ENCODE measurements at regions not wholly inside any gene's neighbourhood (a gene's known extent, or its start where the extent isn't known, plus 50 kb on each side); places are given as distances from the start of the nearest gene placed in this dataset.

DNA sequence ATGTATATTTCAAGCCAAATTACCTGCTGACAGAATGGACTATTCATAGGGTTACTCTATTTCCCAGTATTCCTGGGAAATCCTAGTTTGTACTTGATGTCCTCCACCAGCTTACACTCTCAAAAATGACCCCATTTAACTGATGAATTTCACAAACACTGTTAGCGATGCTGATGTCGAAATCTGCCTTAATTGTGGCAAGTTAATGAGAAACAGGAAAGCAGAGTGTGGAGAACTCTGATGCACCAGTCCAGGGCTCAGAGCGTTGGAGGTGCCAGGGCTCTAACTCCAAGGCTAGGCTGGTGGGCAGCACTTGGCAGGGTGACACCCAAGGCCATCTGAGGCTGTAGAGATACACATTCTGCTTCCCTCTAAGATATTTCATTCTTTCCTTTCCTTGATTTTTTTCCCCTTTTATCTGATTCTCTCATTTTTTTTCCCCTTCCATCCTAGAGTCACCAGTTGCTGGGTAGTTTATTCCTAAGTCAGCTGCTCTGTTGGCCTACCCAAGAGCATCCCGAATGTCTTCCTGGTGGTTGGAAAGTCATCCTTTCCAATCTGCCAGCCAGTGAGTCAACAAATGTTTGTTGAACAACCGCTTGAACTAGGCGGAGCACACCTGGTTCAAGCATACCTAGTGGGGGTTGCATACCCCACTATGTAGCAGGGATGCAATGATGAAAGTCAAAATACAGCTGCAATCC lies 525.0 kb upstream of the NRP1 start:
- TF ChIP-seq, protein P1, sequence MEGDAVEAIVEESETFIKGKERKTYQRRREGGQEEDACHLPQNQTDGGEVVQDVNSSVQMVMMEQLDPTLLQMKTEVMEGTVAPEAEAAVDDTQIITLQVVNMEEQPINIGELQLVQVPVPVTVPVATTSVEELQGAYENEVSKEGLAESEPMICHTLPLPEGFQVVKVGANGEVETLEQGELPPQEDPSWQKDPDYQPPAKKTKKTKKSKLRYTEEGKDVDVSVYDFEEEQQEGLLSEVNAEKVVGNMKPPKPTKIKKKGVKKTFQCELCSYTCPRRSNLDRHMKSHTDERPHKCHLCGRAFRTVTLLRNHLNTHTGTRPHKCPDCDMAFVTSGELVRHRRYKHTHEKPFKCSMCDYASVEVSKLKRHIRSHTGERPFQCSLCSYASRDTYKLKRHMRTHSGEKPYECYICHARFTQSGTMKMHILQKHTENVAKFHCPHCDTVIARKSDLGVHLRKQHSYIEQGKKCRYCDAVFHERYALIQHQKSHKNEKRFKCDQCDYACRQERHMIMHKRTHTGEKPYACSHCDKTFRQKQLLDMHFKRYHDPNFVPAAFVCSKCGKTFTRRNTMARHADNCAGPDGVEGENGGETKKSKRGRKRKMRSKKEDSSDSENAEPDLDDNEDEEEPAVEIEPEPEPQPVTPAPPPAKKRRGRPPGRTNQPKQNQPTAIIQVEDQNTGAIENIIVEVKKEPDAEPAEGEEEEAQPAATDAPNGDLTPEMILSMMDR (IDR thresholded peaks at IDR 0.05) = no peak
- no peak for TF ChIP-seq EP300 (IDR thresholded peaks at IDR 0.05)
